Fibroblast of skin of right biceps (primary cell): ENCODE measurements at regions not wholly inside any gene's neighbourhood (a gene's known extent, or its start where the extent isn't known, plus 50 kb on each side); places are given as distances from the start of the nearest gene placed in this dataset.

Source experiments
- DNase-seq: peaks from one replicate; pipeline ENCODE4 v3.0.0-alpha.2; 2013

- no peak for DNase-seq
Measured at GRCh38 chr17:55580596-55581133, 69.4 kb upstream of the SMIM36 start.

GRCh38 chr17:55577687-55578086 lies 66.4 kb upstream of the SMIM36 start:
- no peak for DNase-seq

GRCh38 chr17:55576996-55577586 lies 65.8 kb upstream of the SMIM36 start:
- DNase-seq: peak; percentile 76

- DNase-seq: peak; percentile 88
Measured at GRCh38 chr17:55576237-55576995, 65.2 kb upstream of the SMIM36 start.

GRCh38 chr17:55575058-55575636 lies 63.9 kb upstream of the SMIM36 start:
- DNase-seq: no peak

GRCh38 chr17:55572599-55572998 lies 61.3 kb upstream of the SMIM36 start:
- DNase-seq: no peak

- no peak for DNase-seq
Measured at GRCh38 chr17:55572139-55572538, 60.9 kb upstream of the SMIM36 start.

GRCh38 chr17:55571095-55571494 lies 59.8 kb upstream of the SMIM36 start:
- DNase-seq: no peak

- no peak for DNase-seq
Measured at GRCh38 chr17:55570391-55570790, 59.1 kb upstream of the SMIM36 start.

- no peak for DNase-seq
Measured at GRCh38 chr17:55567240-55568214, 56.3 kb upstream of the SMIM36 start.

GRCh38 chr17:55564081-55564480 lies 52.8 kb upstream of the SMIM36 start:
- no peak for DNase-seq

GRCh38 chr17:55563363-55563762 lies 52.1 kb upstream of the SMIM36 start:
- no peak for DNase-seq

GRCh38 chr17:55561973-55562495 lies 50.8 kb upstream of the SMIM36 start:
- no peak for DNase-seq

- DNase-seq: no peak
Measured at GRCh38 chr17:55561316-55561972, 50.2 kb upstream of the SMIM36 start.
